DMS53 treated with DMSO at 0.1 percent for 48 hours (cell line): ENCODE measurements at regions not wholly inside any gene's neighbourhood (a gene's known extent, or its start where the extent isn't known, plus 50 kb on each side); places are given as distances from the start of the nearest gene placed in this dataset.
"Not testable (repeated sequence)": the region's sequence is repeated elsewhere in the genome, so short reads cannot be mapped to it uniquely, and the experiment has no call there.

Experiments used
- DNase-seq: peaks from one replicate; lab custom pipeline; 2025; ENCODE audit not compliant: unreplicated experiment; lab: John Stamatoyannopoulos, UW

- no peak for DNase-seq
These were observed 199.0 kb downstream of the RNF144B start for GRCh38 chr6:18586133-18586532.

- DNase-seq, result peak; percentile 47
These were observed 208.8 kb downstream of the RNF144B start for GRCh38 chr6:18595774-18596530.

GRCh38 chr6:18596531-18596835, 209.3 kb downstream of the RNF144B start:
- no peak for DNase-seq

- no peak for DNase-seq
These were observed 211.6 kb downstream of the RNF144B start for GRCh38 chr6:18598551-18599264.

- no peak for DNase-seq
These were observed 213.1 kb downstream of the RNF144B start for GRCh38 chr6:18600255-18600654.

GRCh38 chr6:18601516-18602020, 214.4 kb downstream of the RNF144B start:
- DNase-seq, result no peak

GRCh38 chr6:18602931-18603330, 215.8 kb downstream of the RNF144B start:
- DNase-seq, result no peak

GRCh38 chr6:18603361-18603760, 216.2 kb downstream of the RNF144B start:
- no peak for DNase-seq

GRCh38 chr6:18605841-18606240, 218.7 kb downstream of the RNF144B start:
- no peak for DNase-seq

GRCh38 chr6:18609715-18610114, 222.6 kb downstream of the RNF144B start:
- no peak for DNase-seq

- no peak for DNase-seq
These were observed 226.3 kb downstream of the RNF144B start for GRCh38 chr6:18613319-18613925.

GRCh38 chr6:18629571-18629970, 242.4 kb downstream of the RNF144B start:
- DNase-seq, result no peak

GRCh38 chr6:18632670-18633410, 245.7 kb downstream of the RNF144B start:
- peak; percentile 9 for DNase-seq

- no peak for DNase-seq
These were observed 247.8 kb downstream of the RNF144B start for GRCh38 chr6:18634912-18635311.

GRCh38 chr6:18640134-18640533, 253.0 kb downstream of the RNF144B start:
- DNase-seq, result no peak

- no peak for DNase-seq
These were observed 253.6 kb downstream of the RNF144B start for GRCh38 chr6:18640754-18641153.

- no peak for DNase-seq
These were observed 267.7 kb downstream of the RNF144B start for GRCh38 chr6:18654821-18655220.

- no peak for DNase-seq
These were observed 269.4 kb downstream of the RNF144B start for GRCh38 chr6:18656506-18656905.

GRCh38 chr6:18659994-18660393, 272.8 kb downstream of the RNF144B start:
- DNase-seq, result not testable (repeated sequence)

GRCh38 chr6:18663011-18663410, 275.9 kb downstream of the RNF144B start:
- DNase-seq, result no peak

GRCh38 chr6:18664401-18664800, 277.3 kb downstream of the RNF144B start:
- DNase-seq, result no peak
